WTC11 (cell line): ENCODE measurements at regions not wholly inside any gene's neighbourhood (a gene's known extent, or its start where the extent isn't known, plus 50 kb on each side); places are given as distances from the start of the nearest gene placed in this dataset.

Source experiments
- ATAC-seq: fragments of 200-7000 bp; cut with Tn5 transposase; 2 replicates; pipeline ENCODE4 v1.10.0; 2021; ENCODE audit warnings: mild to moderate bottlenecking, moderate library complexity
- CTCF ChIA-PET: fragments of 300-600 bp; sonication (Branson Sonifier 250); formaldehyde crosslinking; loops from one replicate; lab custom pipeline; 2021; ENCODE audit warnings: antibody characterized with exemption; lab: Charles Lee
- POLR2A ChIA-PET: fragments of 350-600 bp; sonication (Branson Sonifier 250); formaldehyde crosslinking; loops from one replicate; lab custom pipeline; 2021; ENCODE audit warnings: antibody characterized with exemption; lab: Charles Lee
- DNase-seq: peaks from one replicate; pipeline ENCODE4 v3.0.0; 2021; ENCODE audit warnings: low spot score
- H3K27ac Mint-ChIP-seq: 2 replicates; pipeline ENCODE4 v1.8.0; 2021; ENCODE audit warnings: mixed read lengths
- H3K27me3 Mint-ChIP-seq: 2 replicates; pipeline ENCODE4 v1.8.0; 2021; ENCODE audit warnings: low read depth, mild to moderate bottlenecking, moderate library complexity, mixed read lengths
- H3K36me3 Mint-ChIP-seq: 2 replicates; pipeline ENCODE4 v1.8.0; 2021; ENCODE audit warnings: mixed read lengths
- H3K4me1 Mint-ChIP-seq: 2 replicates; pipeline ENCODE4 v1.8.0; 2022; ENCODE audit warnings: mixed read lengths
- H3K4me3 Mint-ChIP-seq: 2 replicates; pipeline ENCODE4 v1.8.0; 2021; ENCODE audit warnings: mild to moderate bottlenecking, moderate library complexity, mixed read lengths
- H3K9me3 Mint-ChIP-seq: 2 replicates; pipeline ENCODE4 v1.8.0; 2021; ENCODE audit warnings: mixed read lengths
- AR ChIP-seq: fragments of 250-450 bp; sonication (Bioruptor Pico); IDR thresholded peaks from 2 replicates; pipeline ENCODE4 v1.9.0; 2021; ENCODE audit warnings: mild to moderate bottlenecking
- ATF3 ChIP-seq: sonication (generic); formaldehyde crosslinking; conservative IDR thresholded peaks from 2 replicates; pipeline ENCODE4 v1.8.1; 2022; ENCODE audit warnings: mild to moderate bottlenecking, missing genetic modification reagents
- CREM ChIP-seq: sonication (generic); formaldehyde crosslinking; IDR thresholded peaks from 2 replicates; pipeline ENCODE4 v1.8.1; 2022; ENCODE audit warnings: mild to moderate bottlenecking, missing genetic modification reagents, moderate library complexity
- E2F1 ChIP-seq: sonication (generic); formaldehyde crosslinking; IDR thresholded peaks from 2 replicates; pipeline ENCODE4 v1.8.0; 2022; ENCODE audit warnings: mild to moderate bottlenecking, missing genetic modification reagents
- E2F4 ChIP-seq: sonication (generic); formaldehyde crosslinking; IDR thresholded peaks from 2 replicates; pipeline ENCODE4 v1.8.1; 2022; ENCODE audit warnings: low read depth, mild to moderate bottlenecking, moderate library complexity, missing genetic modification reagents, borderline replicate concordance
- ELF4 ChIP-seq: sonication (generic); formaldehyde crosslinking; IDR thresholded peaks from 2 replicates; pipeline ENCODE4 v1.8.1; 2022; ENCODE audit warnings: low read depth, mild to moderate bottlenecking, moderate library complexity, missing genetic modification reagents
- GABPB1 ChIP-seq: sonication (generic); formaldehyde crosslinking; IDR thresholded peaks from 2 replicates; pipeline ENCODE4 v1.8.1; 2023; ENCODE audit warnings: mild to moderate bottlenecking, missing genetic modification reagents
- IRF1 ChIP-seq: sonication (generic); formaldehyde crosslinking; IDR thresholded peaks from 2 replicates; pipeline ENCODE4 v1.8.0; 2023; ENCODE audit warnings: missing genetic modification reagents
- JAZF1 ChIP-seq: fragments of 250-450 bp; sonication (Bioruptor Pico); IDR thresholded peaks from 2 replicates; pipeline ENCODE4 v1.9.0; 2021; ENCODE audit warnings: moderate library complexity, mild to moderate bottlenecking, inconsistent platforms
- NFE2L1 ChIP-seq: sonication (generic); formaldehyde crosslinking; IDR thresholded peaks from 2 replicates; pipeline ENCODE4 v1.8.1; 2023; ENCODE audit warnings: missing genetic modification reagents
- NR2C2 ChIP-seq: sonication (generic); formaldehyde crosslinking; IDR thresholded peaks from 2 replicates; pipeline ENCODE4 v1.8.0; 2022; ENCODE audit warnings: mild to moderate bottlenecking, missing genetic modification reagents
- PRRX2 ChIP-seq: fragments of 250-450 bp; sonication (Bioruptor Pico); IDR thresholded peaks from 2 replicates; pipeline ENCODE4 v1.8.0; 2021; ENCODE audit warnings: mild to moderate bottlenecking
- RELA ChIP-seq: sonication (generic); formaldehyde crosslinking; IDR thresholded peaks from 2 replicates; pipeline ENCODE4 v1.8.1; 2022; ENCODE audit warnings: missing genetic modification reagents, mild to moderate bottlenecking, borderline replicate concordance
- TEAD4 ChIP-seq: sonication (generic); formaldehyde crosslinking; IDR thresholded peaks from 2 replicates; pipeline ENCODE4 v1.8.0; 2022; ENCODE audit warnings: mild to moderate bottlenecking, missing genetic modification reagents
- USF1 ChIP-seq: sonication (generic); formaldehyde crosslinking; IDR thresholded peaks from 2 replicates; pipeline ENCODE4 v1.8.0; 2022; ENCODE audit warnings: mild to moderate bottlenecking, missing genetic modification reagents
- ZNF219 ChIP-seq: sonication (generic); formaldehyde crosslinking; IDR thresholded peaks from 2 replicates; pipeline ENCODE4 v1.8.0; 2023; ENCODE audit warnings: missing genetic modification reagents, mild to moderate bottlenecking, borderline replicate concordance
- ZNF232 ChIP-seq: sonication (generic); formaldehyde crosslinking; IDR thresholded peaks from 2 replicates; pipeline ENCODE4 v1.8.0; 2022; ENCODE audit warnings: mild to moderate bottlenecking, missing genetic modification reagents
- ZNF263 ChIP-seq: sonication (generic); formaldehyde crosslinking; IDR thresholded peaks from 2 replicates; pipeline ENCODE4 v1.8.1; 2022; ENCODE audit warnings: low read depth, mild to moderate bottlenecking, moderate library complexity, missing genetic modification reagents
- ZNF317 ChIP-seq: sonication (generic); formaldehyde crosslinking; IDR thresholded peaks from 2 replicates; pipeline ENCODE4 v1.8.1; 2023; ENCODE audit warnings: low read depth, mild to moderate bottlenecking, moderate library complexity, missing genetic modification reagents, borderline replicate concordance
- ZNF396 ChIP-seq: fragments of 250-450 bp; sonication (Bioruptor Pico); IDR thresholded peaks from 2 replicates; pipeline ENCODE4 v1.8.0; 2021; ENCODE audit warnings: mild to moderate bottlenecking, moderate library complexity, borderline replicate concordance
- ZNF425 ChIP-seq: fragments of 250-450 bp; sonication (Bioruptor Pico); conservative IDR thresholded peaks from 2 replicates; pipeline ENCODE4 v1.9.0; 2021; ENCODE audit warnings: mild to moderate bottlenecking

- DNase-seq (no peak), ATAC-seq (no peak)
- ChIA-PET POLR2A (no interaction called here), CTCF (interaction anchor here (1.4 kb wide), 1 partner anchor 319 kb away, joined by 3 read pairs; no protein-coding TSS in a partner anchor)
- Mint-ChIP-seq H3K9me3 (no peaks in the 10 kb centered on the region), H3K27me3 (no peaks in the 10 kb centered on the region), H3K36me3 (no peaks in the 10 kb centered on the region), H3K4me3 (no peak overlapping the region), H3K27ac (no peak overlapping the region), H3K4me1 (peaks cover 9% of the 10 kb centered on the region)
- TF ChIP-seq PRRX2 (CRISPR knock-in tag) = no peak
- no peak for TF ChIP-seq ZNF219 (CRISPR knock-in tag)
Measured at GRCh38 chr10:28982974-28983373, 305.7 kb downstream of the BAMBI start.

- no peak for ATAC-seq
- DNase-seq = no peak
- POLR2A ChIA-PET = no interaction called here
- no peak overlapping the region for H3K4me3 Mint-ChIP-seq
- H3K4me1 Mint-ChIP-seq = peaks cover 9% of the 10 kb centered on the region
- H3K27ac Mint-ChIP-seq = no peak overlapping the region
- H3K9me3 Mint-ChIP-seq = no peaks in the 10 kb centered on the region
- H3K27me3 Mint-ChIP-seq = no peaks in the 10 kb centered on the region
- no peaks in the 10 kb centered on the region for H3K36me3 Mint-ChIP-seq
- CTCF ChIA-PET = no interaction called here
- no peak for TF ChIP-seq ZNF232 (CRISPR knock-in tag)
- no peak for TF ChIP-seq ATF3
- no peak for TF ChIP-seq ZNF425 (CRISPR knock-in tag)
- no peak for TF ChIP-seq USF1 (CRISPR knock-in tag)
- TF ChIP-seq NR2C2 (CRISPR knock-in tag) = no peak
- TF ChIP-seq ZNF263 = no peak
- TF ChIP-seq ZNF317 (CRISPR knock-in tag) = no peak
- no peak for TF ChIP-seq ELF4 (CRISPR knock-in tag)
- TF ChIP-seq GABPB1 (CRISPR knock-in tag) = no peak
- no peak for TF ChIP-seq NFE2L1
- TF ChIP-seq IRF1 (CRISPR knock-in tag) = no peak
- TF ChIP-seq AR (CRISPR knock-in tag) = no peak
- no peak for TF ChIP-seq TEAD4 (CRISPR knock-in tag)
- TF ChIP-seq E2F4 = no peak
- TF ChIP-seq RELA (CRISPR knock-in tag) = no peak
- TF ChIP-seq ZNF396 (CRISPR knock-in tag) = no peak
- TF ChIP-seq JAZF1 (CRISPR knock-in tag) = no peak
- no peak for TF ChIP-seq E2F1 (CRISPR knock-in tag)
- no peak for TF ChIP-seq ZNF219 (CRISPR knock-in tag)
- no peak for TF ChIP-seq CREM
Measured at GRCh38 chr10:28983799-28984198, 305.1 kb upstream of the LYZL1 start.
